ENCODE measurements at regions not wholly inside any gene's neighbourhood (a gene's known extent, or its start where the extent isn't known, plus 50 kb on each side); places are given as distances from the start of the nearest gene placed in this dataset.

- no peak for DNase-seq
These were observed 522.5 kb upstream of the MCTP2 start for GRCh38 chr15:93708724-93709445.

GRCh38 chr15:93707751-93708150 lies 523.6 kb upstream of the MCTP2 start:
- no peak for DNase-seq

- peak; percentile 86 for DNase-seq
These were observed 524.7 kb upstream of the MCTP2 start for GRCh38 chr15:93706495-93707292.

DNA sequence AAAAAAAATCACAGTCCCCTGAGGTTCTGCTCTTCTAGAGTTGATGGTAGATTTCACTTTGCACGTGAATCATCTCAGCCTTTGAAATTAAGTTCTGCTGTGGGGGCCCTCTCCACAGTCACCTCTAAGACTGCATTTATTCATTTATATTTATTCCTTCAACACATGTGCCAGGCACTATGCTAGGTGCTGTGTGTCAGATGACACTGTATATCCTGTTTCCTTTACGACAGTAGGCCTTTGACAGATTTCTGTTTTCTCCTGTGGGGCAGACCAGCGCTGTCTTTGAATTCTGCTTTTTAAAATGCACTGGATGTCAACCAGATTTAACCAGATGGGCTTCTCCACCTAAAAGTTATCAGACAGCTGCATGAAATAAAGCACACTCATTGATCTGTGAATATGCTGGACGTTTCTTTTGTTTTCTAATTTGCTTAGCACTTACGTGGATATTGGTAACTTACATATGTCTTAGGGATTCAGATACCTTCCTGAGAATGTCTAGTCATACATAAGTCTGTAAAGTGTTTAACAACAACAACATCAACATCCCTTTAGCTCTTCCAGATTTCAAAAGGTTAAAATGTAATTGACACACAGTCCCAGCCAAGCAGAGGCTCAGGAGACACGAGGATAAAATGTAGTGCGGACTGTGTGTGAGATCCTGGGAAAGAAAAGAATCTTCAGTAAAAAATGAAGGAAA lies 525.5 kb upstream of the MCTP2 start:
- DNase-seq, result no peak

DNA sequence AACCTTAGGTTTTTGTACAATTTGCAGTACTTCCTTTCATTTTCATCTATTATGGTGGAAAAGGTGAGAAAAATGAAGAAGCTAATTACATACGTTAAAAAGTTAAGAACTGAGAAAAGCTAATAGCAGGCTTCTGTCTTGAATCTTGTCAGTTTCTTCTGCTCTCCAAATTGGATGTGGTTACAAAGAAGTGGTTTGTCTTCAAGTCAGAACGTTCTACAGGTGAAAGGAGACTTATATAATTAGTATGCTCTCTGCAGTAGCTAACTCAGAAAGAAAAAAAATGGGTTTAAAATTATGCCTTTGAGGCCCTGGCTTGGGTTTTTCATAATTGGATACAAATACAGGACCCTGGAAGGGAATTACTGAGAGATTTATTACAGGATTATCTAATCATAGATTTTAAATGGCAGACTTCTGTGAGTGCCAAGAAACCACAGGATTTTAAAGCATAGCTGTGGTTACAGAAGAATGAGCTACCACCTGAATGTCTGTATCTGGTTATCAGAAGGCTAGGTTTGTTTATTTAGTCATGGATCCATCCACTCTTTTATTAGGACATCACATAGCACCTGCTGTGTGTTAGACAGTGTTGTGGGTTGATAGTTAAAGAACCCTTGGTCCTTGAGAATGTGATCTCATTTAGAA lies 528.1 kb upstream of the MCTP2 start:
- peak; percentile 87 for DNase-seq

GRCh38 chr15:93700051-93700450 lies 531.3 kb upstream of the MCTP2 start:
- no peak for DNase-seq

- peak; percentile 53 for DNase-seq
These were observed 537.3 kb upstream of the MCTP2 start for GRCh38 chr15:93694033-93694432.

DNA sequence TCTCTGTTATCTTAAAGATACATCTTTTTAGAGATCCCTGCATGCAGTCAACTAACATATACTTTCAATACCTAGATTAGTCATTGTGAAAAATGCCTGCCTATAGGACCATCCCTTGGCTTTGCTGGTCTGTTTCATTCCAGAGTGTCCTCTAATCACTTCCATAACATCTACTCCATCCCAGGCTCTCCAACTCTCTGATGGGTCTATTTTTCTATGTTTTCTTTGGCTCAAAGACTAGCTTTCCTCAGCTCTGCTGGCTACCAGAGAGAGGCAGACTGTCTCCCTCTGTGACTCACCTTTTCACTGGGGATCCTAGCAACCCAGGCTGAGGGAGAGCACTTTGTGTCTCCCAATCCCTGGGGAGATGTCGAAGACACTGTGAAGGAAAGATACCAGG lies 547.7 kb upstream of the MCTP2 start:
- DNase-seq, result peak; percentile 28

DNA sequence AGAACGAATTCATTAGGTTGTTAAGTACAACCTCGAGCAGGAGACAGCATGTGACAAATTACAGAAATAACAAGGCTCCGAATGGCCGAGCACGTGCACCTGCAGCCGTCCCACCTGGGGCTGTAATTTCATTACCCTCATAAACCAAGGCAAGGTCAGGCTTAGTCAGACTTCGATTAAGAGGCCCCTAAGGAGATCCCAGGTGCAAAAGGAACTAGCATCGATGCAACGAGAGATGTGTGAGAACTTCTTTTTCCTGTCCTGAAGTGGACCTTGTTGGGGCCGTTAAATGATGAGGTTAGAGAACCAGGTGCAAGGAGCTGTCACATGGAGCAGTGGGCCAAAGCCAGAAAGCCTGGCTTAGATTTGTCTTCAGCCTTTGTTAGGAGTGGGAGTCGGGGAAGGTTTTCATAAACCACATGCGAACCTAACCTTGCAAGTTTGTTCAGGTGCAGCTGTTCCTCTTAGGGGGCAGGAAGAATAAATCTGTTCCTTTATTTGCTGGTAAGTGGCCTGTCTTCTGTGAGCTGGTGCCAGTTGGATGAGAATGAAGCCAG lies 559.9 kb upstream of the MCTP2 start:
- DNase-seq, result no peak

DNA sequence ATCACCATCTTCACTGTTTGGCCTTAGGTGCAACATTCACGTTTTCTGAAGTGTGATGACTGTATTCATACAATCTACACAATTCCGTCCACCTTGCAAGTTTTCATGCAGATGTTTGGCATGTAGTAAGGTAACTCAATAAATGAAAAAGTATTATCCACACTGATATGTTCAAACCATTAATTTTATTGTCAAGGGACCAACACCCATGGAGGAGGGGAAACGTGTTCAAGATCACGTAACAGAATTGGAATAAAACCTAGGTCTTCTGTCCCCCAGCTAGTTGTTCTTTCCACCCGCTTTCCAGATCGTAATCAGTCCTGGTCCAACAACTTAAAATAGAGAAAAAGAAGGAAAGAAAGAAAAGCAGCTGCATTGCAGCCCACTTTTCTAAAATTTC lies 560.4 kb upstream of the MCTP2 start:
- DNase-seq, result no peak

DNA sequence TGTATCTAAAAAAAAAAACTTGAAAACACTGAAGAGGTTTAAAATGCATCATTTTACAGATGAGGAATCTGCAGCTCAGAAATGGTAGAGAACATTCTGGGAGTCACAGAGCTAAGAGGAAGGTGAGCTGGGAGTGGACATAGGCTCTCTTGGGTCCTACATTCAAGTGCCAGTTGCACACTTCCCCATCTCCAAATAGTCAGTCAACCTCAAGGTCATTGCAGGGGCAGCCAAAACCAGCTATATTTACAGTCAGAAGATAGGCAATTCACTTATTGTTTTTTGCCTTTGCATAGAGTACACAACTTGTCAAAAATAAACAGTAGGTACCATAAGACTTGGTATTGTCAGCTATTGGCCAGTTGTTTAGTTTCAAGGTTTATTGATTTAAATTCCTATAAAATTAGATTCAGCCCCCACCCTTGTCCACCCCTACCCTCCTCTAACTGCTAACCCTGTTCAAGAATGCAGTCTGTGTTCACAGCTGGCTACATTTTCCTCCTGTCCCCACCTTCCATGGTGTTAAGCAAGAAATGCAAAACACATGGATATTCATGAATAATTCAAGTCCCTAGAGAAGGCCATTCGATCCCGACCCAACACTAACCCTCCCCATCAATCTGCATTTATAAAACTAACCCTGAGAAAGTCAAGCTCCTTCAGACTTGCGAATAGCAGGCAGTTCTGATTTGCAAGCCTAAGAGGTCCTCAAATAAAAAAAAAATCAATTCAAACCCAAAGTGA lies 567.0 kb upstream of the MCTP2 start:
- no peak for DNase-seq

DNA sequence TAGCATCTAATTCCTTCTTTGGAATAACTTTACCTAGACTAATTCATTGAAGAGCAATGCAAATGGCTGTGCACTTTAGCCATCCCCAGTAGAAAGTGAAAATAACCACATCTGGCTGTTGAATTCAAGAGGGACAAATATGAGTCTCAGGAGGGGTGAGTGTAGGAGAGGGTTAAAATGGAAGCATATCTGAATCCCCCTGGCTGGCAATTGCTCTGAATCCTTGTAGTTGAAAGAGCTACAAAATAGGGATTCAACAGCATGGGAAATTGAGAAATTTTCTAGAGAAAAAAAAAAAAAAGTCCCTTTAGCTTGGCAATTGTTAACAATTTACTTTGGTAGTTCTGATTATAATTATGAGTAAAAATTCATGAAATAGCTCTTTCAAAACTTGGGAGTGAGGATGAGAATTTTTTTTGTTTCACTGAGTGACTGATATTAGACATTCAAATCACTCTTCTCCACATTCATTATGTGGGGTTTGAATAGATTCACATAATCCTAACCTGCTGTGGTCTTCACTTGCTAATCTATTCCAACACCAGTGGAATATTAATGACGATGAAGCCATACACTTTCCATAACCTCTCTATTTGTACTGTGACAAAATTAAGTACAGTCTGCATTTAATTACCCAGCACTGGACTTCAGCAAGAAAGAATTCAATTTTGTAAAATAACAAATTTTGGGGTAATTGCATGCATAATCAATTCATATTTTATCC lies 569.0 kb upstream of the MCTP2 start:
- no peak for DNase-seq

- DNase-seq, result no peak
These were observed 569.2 kb upstream of the RGMA start for GRCh38 chr15:93658026-93658816.

- DNase-seq, result no peak
These were observed 567.0 kb upstream of the RGMA start for GRCh38 chr15:93656041-93656440.

DNA sequence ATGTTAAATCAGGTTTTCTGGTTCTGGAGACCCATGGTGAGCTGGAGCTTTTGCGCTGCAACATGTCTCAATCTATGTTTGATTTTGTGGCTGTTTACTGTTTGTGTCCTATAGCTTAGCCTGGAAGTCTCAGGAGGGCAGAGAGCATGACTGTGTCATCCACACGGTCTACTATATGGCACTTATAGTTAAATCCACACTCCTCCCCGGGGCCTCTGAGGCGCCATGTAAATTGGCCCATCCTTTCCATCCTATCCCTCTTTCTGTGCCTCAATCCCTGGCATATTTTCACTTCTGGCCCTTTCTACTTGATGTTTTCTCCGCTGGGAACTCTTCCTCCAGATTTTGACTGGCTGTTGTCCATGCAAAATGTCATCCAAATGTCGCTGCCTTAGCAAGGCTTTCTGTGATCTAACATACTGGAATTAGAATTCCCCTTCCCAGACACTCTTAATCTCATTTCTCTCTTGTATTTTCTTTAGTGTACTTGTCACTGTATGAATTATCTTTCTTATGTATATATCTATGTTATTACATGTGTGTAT lies 560.8 kb upstream of the RGMA start:
- DNase-seq, result no peak

DNA sequence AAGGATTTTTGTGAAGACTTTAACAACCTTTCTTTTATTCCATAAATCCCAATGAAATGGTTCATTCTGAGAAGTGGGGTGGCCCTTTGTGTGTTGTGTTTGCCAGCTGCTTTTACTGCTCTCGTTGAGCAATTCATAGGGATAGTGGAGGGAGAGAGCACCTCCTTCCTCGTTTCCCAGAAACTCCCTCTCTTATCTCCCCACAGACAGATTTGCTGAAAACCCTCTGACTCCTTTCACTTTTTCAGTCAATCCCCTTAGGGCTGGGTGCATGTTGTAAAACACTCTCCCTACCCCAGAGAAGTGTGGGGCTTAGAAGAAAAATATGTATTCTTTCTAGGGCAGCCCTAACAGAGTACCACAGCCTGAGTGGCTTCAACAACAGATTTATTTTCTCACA lies 557.2 kb upstream of the RGMA start:
- no peak for DNase-seq

DNA sequence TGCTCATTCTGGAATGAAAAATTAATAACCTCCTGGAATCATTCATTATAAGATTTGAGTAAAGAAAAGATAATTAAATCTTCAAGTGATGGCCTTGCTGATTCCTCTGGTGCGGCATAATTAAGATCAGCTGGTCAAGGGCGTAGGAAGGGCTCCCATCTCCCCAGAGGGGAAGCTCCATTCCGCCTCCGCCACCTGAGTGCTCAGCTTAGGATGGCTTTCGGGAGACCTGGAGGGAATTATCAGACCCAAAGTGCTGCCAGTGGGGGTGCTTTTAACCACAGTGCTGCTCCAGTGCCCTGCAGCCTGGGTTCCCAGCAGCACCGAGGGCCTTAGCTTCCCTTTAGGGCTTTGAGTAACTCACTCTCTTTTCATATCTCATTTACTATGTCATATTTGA lies 556.6 kb upstream of the RGMA start:
- no peak for DNase-seq

DNA sequence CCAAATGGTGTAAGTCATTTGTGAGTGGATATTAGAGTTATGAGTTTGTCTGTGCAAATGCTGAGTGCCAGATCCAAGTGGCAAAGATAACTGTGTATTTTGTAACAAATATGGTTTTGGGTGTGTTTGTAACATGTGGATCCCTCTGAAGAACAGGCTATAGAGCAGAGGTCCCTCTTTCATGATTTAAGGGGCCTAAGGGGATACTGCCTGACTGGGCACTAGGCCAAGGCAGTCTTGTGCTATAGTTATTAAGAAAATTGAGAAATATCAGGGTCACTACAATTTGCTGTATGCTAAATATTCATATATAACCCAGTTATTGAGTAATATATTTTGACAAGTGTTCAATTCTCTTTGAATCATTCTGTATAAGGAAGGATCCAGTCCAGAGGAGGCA lies 555.6 kb upstream of the RGMA start:
- DNase-seq, result no peak

DNA sequence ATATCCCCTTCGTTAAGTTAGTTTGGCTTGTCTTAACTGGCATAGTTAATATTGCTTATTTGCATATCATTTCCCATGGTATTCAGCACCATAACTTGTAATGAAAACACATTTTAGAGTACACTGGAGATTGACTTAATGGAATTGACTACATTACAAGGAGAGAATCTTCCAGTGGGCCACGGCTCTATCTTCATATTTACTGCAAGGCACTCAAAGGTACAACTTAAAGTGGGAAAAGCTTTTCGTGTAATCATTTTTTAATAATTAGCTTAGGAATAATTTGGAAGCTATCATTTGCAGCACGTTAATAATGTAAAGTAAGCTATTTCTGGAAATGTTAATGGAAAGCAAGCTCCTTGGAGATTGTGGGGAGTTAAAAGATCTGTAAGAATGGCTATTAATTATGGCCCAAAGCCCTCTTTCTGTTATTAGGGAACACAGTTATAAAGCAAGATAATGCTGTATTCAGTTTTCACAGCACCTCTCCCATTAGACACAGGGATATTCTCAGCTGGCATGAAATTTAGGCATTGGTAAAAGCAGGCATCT lies 551.5 kb upstream of the RGMA start:
- no peak for DNase-seq

All from fibroblast of skin of abdomen (primary cell).